ENCODE measurements at regions not wholly inside any gene's neighbourhood (a gene's known extent, or its start where the extent isn't known, plus 50 kb on each side); places are given as distances from the start of the nearest gene placed in this dataset.

GRCh38 chr12:83199069-83199468 lies 512.4 kb downstream of the TMTC2 start:
- no peaks in the 10 kb centered on the region for H4K20me1 ChIP-seq (ENCODE audit: insufficient read depth, low read length)
- H3K4me1 ChIP-seq (ENCODE audit: insufficient read depth, low read length, severe bottlenecking) = no peaks in the 10 kb centered on the region
- no peaks in the 10 kb centered on the region for H3K79me2 ChIP-seq (ENCODE audit: insufficient read depth, low read length)
- no peak for TF ChIP-seq CTCF (IDR thresholded peaks at IDR 0.05; ENCODE audit: low read length)
- no peaks in the 10 kb centered on the region for H3F3A ChIP-seq (ENCODE audit: insufficient read depth, low read length)
- no peaks in the 10 kb centered on the region for H3K36me3 ChIP-seq (ENCODE audit: insufficient read depth, low read length)
- no peaks in the 10 kb centered on the region for H3K9me2 ChIP-seq (ENCODE audit: low read depth, low read length)
- H3K4me3 ChIP-seq (ENCODE audit: low read depth, low read length, poor library complexity, severe bottlenecking) = no peak overlapping the region
- H3K27ac ChIP-seq (ENCODE audit: low read depth, low read length, poor library complexity, severe bottlenecking) = no peak overlapping the region
- H3K9ac ChIP-seq (ENCODE audit: low read length) = no peak overlapping the region
- no peak overlapping the region for H2AFZ ChIP-seq (ENCODE audit: low read length)
- H3K27me3 ChIP-seq (ENCODE audit: insufficient read depth, low read length) = no peaks in the 10 kb centered on the region
- H3K9me3 ChIP-seq (ENCODE audit: low read length) = no peaks in the 10 kb centered on the region
- H3K4me2 ChIP-seq (ENCODE audit: low read length) = no peak overlapping the region

- Histone ChIP-seq H3K9me2 (ENCODE audit: low read depth, low read length) (no peaks in the 10 kb centered on the region), H3K27ac (ENCODE audit: low read depth, low read length, poor library complexity, severe bottlenecking) (no peak overlapping the region), H3K9ac (ENCODE audit: low read length) (no peak overlapping the region), H4K20me1 (ENCODE audit: insufficient read depth, low read length) (no peaks in the 10 kb centered on the region), H3K4me2 (ENCODE audit: low read length) (no peak overlapping the region), H3K4me3 (ENCODE audit: low read depth, low read length, poor library complexity, severe bottlenecking) (no peak overlapping the region), H3K36me3 (ENCODE audit: insufficient read depth, low read length) (no peaks in the 10 kb centered on the region), H3K4me1 (ENCODE audit: insufficient read depth, low read length, severe bottlenecking) (no peaks in the 10 kb centered on the region), H2AFZ (ENCODE audit: low read length) (no peak overlapping the region), H3K79me2 (ENCODE audit: insufficient read depth, low read length) (no peaks in the 10 kb centered on the region), H3F3A (ENCODE audit: insufficient read depth, low read length) (no peaks in the 10 kb centered on the region), H3K9me3 (ENCODE audit: low read length) (no peaks in the 10 kb centered on the region), H3K27me3 (ENCODE audit: insufficient read depth, low read length) (no peaks in the 10 kb centered on the region)
- no peak for TF ChIP-seq CTCF (IDR thresholded peaks at IDR 0.05; ENCODE audit: low read length)
- TF ChIP-seq EZH2 (IDR thresholded peaks at IDR 0.05; ENCODE audit: borderline replicate concordance, low read length) = no peak
Observed at GRCh38 chr12:83198291-83199015, 511.7 kb downstream of the TMTC2 start.

- H3K9me3 ChIP-seq (ENCODE audit: low read length) = no peaks in the 10 kb centered on the region
- no peak overlapping the region for H2AFZ ChIP-seq (ENCODE audit: low read length)
- no peak overlapping the region for H3K9ac ChIP-seq (ENCODE audit: low read length)
- H3K4me2 ChIP-seq (ENCODE audit: low read length) = no peak overlapping the region
- H3K27me3 ChIP-seq (ENCODE audit: insufficient read depth, low read length) = no peaks in the 10 kb centered on the region
- no peaks in the 10 kb centered on the region for H3K9me2 ChIP-seq (ENCODE audit: low read depth, low read length)
- H4K20me1 ChIP-seq (ENCODE audit: insufficient read depth, low read length) = no peaks in the 10 kb centered on the region
- no peaks in the 10 kb centered on the region for H3K4me1 ChIP-seq (ENCODE audit: insufficient read depth, low read length, severe bottlenecking)
- no peaks in the 10 kb centered on the region for H3K36me3 ChIP-seq (ENCODE audit: insufficient read depth, low read length)
- TF ChIP-seq EZH2 (IDR thresholded peaks at IDR 0.05; ENCODE audit: borderline replicate concordance, low read length) = no peak
- no peak for TF ChIP-seq CTCF (IDR thresholded peaks at IDR 0.05; ENCODE audit: low read length)
- H3F3A ChIP-seq (ENCODE audit: insufficient read depth, low read length) = no peaks in the 10 kb centered on the region
- no peak overlapping the region for H3K4me3 ChIP-seq (ENCODE audit: low read depth, low read length, poor library complexity, severe bottlenecking)
- no peak overlapping the region for H3K27ac ChIP-seq (ENCODE audit: low read depth, low read length, poor library complexity, severe bottlenecking)
- H3K79me2 ChIP-seq (ENCODE audit: insufficient read depth, low read length) = no peaks in the 10 kb centered on the region
Observed at GRCh38 chr12:83197483-83197914, 510.8 kb downstream of the TMTC2 start.
